ENCODE measurements at regions not wholly inside any gene's neighbourhood (a gene's known extent, or its start where the extent isn't known, plus 50 kb on each side); places are given as distances from the start of the nearest gene placed in this dataset.

- TF ChIP-seq FOXP2 (optimal IDR thresholded peaks at IDR 0.05; ENCODE audit: borderline replicate concordance, extremely low read depth, extremely low read length, insufficient read depth) = no peak
- no peak for TF ChIP-seq SIN3A (IDR thresholded peaks at IDR 0.05; ENCODE audit: borderline replicate concordance, insufficient read depth, low read length)
- no peak for TF ChIP-seq REST (IDR thresholded peaks at IDR 0.05; ENCODE audit: insufficient read depth in 1 of 2, low read depth in 2 of 2, low read length in 2 of 2)
- TF ChIP-seq TAF1 (IDR thresholded peaks at IDR 0.05; ENCODE audit: borderline replicate concordance, insufficient read depth, low read length) = no peak
- TF ChIP-seq POLR2AphosphoS5 (IDR thresholded peaks at IDR 0.05; ENCODE audit: low read depth, low read length) = no peak
Observed at GRCh38 chr13:73966331-73966730, 167.9 kb downstream of the KLF12 start.

- no peak for TF ChIP-seq REST (IDR thresholded peaks at IDR 0.05; ENCODE audit: insufficient read depth in 1 of 2, low read depth in 2 of 2, low read length in 2 of 2)
- no peak for TF ChIP-seq SIN3A (IDR thresholded peaks at IDR 0.05; ENCODE audit: borderline replicate concordance, insufficient read depth, low read length)
- TF ChIP-seq POLR2AphosphoS5 (IDR thresholded peaks at IDR 0.05; ENCODE audit: low read depth, low read length) = no peak
Observed at GRCh38 chr13:73962284-73962683, 171.9 kb downstream of the KLF12 start.

GRCh38 chr13:73961181-73961580, 173.0 kb downstream of the KLF12 start:
- no peak for TF ChIP-seq POLR2AphosphoS5 (IDR thresholded peaks at IDR 0.05; ENCODE audit: low read depth, low read length)
- no peak for TF ChIP-seq SIN3A (IDR thresholded peaks at IDR 0.05; ENCODE audit: borderline replicate concordance, insufficient read depth, low read length)
- no peak for TF ChIP-seq TAF1 (IDR thresholded peaks at IDR 0.05; ENCODE audit: borderline replicate concordance, insufficient read depth, low read length)
- no peak for TF ChIP-seq REST (IDR thresholded peaks at IDR 0.05; ENCODE audit: insufficient read depth in 1 of 2, low read depth in 2 of 2, low read length in 2 of 2)
- no peak for TF ChIP-seq FOXP2 (optimal IDR thresholded peaks at IDR 0.05; ENCODE audit: borderline replicate concordance, extremely low read depth, extremely low read length, insufficient read depth)

GRCh38 chr13:73960474-73960873, 173.7 kb downstream of the KLF12 start:
- TF ChIP-seq FOXP2 (optimal IDR thresholded peaks at IDR 0.05; ENCODE audit: borderline replicate concordance, extremely low read depth, extremely low read length, insufficient read depth) (no peak), REST (IDR thresholded peaks at IDR 0.05; ENCODE audit: insufficient read depth in 1 of 2, low read depth in 2 of 2, low read length in 2 of 2) (no peak), TAF1 (IDR thresholded peaks at IDR 0.05; ENCODE audit: borderline replicate concordance, insufficient read depth, low read length) (no peak), POLR2AphosphoS5 (IDR thresholded peaks at IDR 0.05; ENCODE audit: low read depth, low read length) (no peak), SIN3A (IDR thresholded peaks at IDR 0.05; ENCODE audit: borderline replicate concordance, insufficient read depth, low read length) (no peak)

Measured in PFSK-1 (cell line).